Upper lobe of right lung (tissue), 1 donor: ENCODE measurements at regions not wholly inside any gene's neighbourhood (a gene's known extent, or its start where the extent isn't known, plus 50 kb on each side); places are given as distances from the start of the nearest gene placed in this dataset.

Experiments
- ATAC-seq: fragments of 200-7000 bp; cut with Tn5 transposase; one replicate; pipeline ENCODE4 v1.9.1; 2020; ENCODE audit warnings: mild to moderate bottlenecking, moderate library complexity
- DNase-seq: peaks from one replicate; pipeline ENCODE4 v3.0.0-alpha.2; 2020
- H3K27ac ChIP-seq: fragments of 200-600 bp; one replicate; pipeline ENCODE4 v1.8.0; 2022
- H3K27me3 ChIP-seq: fragments of 200-600 bp; one replicate; pipeline ENCODE4 v1.8.0; 2022; ENCODE audit warnings: mild to moderate bottlenecking
- H3K36me3 ChIP-seq: fragments of 200-600 bp; one replicate; pipeline ENCODE4 v1.8.0; 2022
- H3K4me1 ChIP-seq: fragments of 200-600 bp; one replicate; pipeline ENCODE4 v1.8.0; 2022
- H3K4me3 ChIP-seq: fragments of 200-600 bp; one replicate; pipeline ENCODE4 v1.8.0; 2022; ENCODE audit warnings: mild to moderate bottlenecking
- H3K9me3 ChIP-seq: fragments of 200-600 bp; one replicate; pipeline ENCODE4 v1.8.0; 2022
- intact Hi-C: fragments of 100-400 bp; cut with DNase I; formaldehyde crosslinking; loops from one replicate; pipeline ENCODE4 v1.11.0; 2022
- TF ChIP-seq, protein P1 (sequence below): fragments of 200-600 bp; IDR thresholded peaks from one replicate; pipeline ENCODE4 v1.8.0; 2022; ENCODE audit warnings: antibody characterized with exemption
- donor health status: DM: no; HTN: yes; CAD: no; lungs with severe emphysema.

DNA sequence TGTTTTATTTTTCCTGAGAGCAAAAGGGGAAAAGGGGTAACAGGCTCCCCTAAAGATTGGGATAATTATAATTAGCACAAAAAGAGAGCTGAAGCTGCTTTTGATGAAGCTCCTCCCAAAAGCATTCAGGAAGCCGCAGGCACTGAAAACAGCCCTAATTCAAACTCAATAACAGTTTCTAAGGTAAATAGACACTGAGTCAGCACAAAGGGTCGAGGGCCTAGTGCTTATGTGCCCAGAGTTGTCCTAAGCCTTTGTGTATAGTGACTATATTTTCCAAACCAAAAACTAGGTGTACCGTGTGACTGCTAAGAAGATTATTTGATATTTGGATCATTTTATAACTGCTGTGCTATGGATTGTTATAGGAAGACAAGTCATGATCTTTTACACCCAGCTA is 67.7 kb downstream of the HMHB1 start:
- Histone ChIP-seq H3K4me3 (no peak overlapping the region), H3K4me1 (no peaks in the 10 kb centered on the region), H3K27me3 (no peaks in the 10 kb centered on the region), H3K9me3 (no peaks in the 10 kb centered on the region), H3K27ac (no peak overlapping the region), H3K36me3 (no peaks in the 10 kb centered on the region)
- ATAC-seq (no peak), DNase-seq (no peak)
- intact Hi-C loops: no loop called here
- TF ChIP-seq, protein P1, sequence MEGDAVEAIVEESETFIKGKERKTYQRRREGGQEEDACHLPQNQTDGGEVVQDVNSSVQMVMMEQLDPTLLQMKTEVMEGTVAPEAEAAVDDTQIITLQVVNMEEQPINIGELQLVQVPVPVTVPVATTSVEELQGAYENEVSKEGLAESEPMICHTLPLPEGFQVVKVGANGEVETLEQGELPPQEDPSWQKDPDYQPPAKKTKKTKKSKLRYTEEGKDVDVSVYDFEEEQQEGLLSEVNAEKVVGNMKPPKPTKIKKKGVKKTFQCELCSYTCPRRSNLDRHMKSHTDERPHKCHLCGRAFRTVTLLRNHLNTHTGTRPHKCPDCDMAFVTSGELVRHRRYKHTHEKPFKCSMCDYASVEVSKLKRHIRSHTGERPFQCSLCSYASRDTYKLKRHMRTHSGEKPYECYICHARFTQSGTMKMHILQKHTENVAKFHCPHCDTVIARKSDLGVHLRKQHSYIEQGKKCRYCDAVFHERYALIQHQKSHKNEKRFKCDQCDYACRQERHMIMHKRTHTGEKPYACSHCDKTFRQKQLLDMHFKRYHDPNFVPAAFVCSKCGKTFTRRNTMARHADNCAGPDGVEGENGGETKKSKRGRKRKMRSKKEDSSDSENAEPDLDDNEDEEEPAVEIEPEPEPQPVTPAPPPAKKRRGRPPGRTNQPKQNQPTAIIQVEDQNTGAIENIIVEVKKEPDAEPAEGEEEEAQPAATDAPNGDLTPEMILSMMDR: no peak

DNA sequence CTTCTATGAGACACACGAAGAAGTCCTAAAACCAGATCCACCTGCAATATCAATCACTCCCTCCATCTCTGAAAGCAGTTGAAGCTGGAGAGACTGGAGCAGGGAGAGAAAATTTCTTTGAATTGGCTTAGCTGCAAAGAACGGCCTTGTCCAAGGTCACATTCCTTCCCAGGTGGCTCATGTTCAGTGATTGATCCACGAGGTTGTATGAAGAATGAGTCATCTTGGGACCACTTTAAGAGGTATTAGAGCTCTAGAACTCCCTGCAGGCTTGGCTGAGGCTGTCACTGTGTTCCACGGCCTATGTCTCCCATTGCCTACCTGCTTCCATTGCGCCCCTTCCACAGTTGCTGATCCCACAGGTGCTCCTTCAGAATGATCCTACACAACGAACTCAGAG is 68.2 kb downstream of the HMHB1 start:
- no peak for DNase-seq
- TF ChIP-seq, protein P1: no peak

DNA sequence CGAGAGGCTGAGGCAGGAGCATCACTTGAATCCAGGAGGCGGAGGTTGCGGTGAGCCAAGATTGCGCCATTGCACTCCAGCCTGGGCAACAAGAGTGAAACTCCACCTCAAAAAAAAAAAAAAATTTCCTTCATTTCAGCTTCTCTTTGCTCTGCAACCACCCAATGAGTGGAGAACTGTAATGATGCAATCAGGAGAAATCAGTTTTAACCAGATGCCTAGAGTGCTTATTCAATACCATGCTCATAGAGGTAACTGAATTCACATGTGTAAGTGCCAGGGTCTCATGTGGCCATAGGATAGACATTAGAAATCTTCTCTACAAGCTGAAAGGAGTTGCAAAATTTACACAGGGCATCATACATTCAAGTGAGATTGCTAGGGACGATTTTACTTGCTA is 70.6 kb downstream of the HMHB1 start:
- Histone ChIP-seq H3K4me3 (no peak overlapping the region), H3K9me3 (no peaks in the 10 kb centered on the region), H3K27me3 (no peaks in the 10 kb centered on the region), H3K4me1 (no peaks in the 10 kb centered on the region), H3K27ac (no peak overlapping the region), H3K36me3 (no peaks in the 10 kb centered on the region)
- intact Hi-C loops: no loop called here
- TF ChIP-seq, protein P1: no peak
- DNase-seq (no peak), ATAC-seq (no peak)

More for the DNA sequence above, 68.2 kb downstream of the HMHB1 start:
- H3K4me3 ChIP-seq: no peak overlapping the region
- no peak overlapping the region for H3K27ac ChIP-seq
- ATAC-seq: no peak
- intact Hi-C loops: no loop called here
- no peaks in the 10 kb centered on the region for H3K27me3 ChIP-seq
- H3K36me3 ChIP-seq: no peaks in the 10 kb centered on the region
- H3K9me3 ChIP-seq: no peaks in the 10 kb centered on the region
- no peaks in the 10 kb centered on the region for H3K4me1 ChIP-seq

DNA sequence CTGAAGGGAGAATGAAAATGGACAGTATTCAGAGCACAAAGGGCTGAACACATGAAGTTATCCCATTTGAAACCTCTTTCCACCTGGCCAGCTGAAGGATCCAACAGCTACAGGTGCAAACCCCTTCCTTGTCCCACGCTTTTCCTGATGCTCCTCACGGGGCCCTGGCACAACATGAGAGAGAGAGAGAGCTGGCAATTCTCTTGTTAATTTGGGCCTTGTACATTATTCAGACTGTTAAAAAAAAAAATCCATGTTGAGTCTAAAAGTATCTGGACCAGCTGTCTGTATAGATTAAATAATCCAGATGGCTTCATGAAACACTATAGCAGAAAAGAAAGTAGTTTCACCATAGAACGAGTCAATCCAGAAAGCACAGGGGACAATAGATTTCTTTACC is 74.1 kb downstream of the HMHB1 start:
- Histone ChIP-seq H3K4me1 (no peaks in the 10 kb centered on the region), H3K4me3 (no peak overlapping the region)
- DNase-seq: no peak

DNA sequence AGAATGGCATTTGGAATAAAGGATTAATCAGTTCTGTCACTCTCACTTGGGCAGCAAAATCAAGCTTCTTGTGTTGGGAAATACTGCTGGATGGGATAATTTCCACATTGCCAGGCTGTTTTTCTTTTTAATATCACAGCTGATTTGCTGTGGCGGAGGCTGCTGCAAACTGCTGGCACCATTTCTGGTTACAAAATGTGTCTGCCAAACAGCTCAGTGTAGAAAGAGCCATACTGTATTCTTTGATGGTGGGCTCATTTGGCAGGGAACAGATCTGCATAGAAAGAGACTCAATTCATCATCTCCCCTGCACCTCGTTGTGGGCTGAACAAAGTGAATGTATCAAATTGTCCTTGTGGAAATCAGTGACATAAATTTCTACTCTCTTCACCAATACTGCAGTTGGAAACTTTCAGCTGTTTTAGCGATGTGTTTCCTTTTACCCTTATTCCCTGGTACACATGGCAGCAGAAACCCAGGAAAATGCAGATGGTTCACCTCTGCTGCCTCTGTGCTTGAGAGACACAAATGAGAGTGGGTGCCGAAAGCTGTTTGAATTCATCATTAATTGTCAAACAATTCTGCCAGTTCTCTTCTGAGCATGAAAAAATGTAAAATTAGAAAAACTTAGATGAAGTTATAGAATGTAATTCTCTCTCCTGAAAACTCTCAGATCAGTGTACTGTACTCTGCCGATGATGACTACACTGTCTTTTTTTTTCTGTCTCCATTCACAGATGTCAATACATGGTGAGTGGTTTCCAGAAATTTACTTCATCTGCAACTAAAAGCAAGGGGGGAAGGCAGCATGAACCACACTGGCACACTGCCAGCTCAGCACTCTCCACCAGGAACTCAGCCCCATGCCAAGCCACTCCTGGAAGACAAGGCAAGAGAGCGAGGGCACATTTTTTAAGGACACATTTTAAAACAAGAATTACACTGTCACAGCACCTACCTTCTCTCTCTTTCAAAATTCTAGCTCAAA is 75.0 kb downstream of the HMHB1 start:
- no peak for ATAC-seq
- DNase-seq: no peak
- no peaks in the 10 kb centered on the region for H3K27me3 ChIP-seq
- no peak overlapping the region for H3K4me3 ChIP-seq
- no peaks in the 10 kb centered on the region for H3K36me3 ChIP-seq
- H3K4me1 ChIP-seq: no peaks in the 10 kb centered on the region
- TF ChIP-seq, protein P1: no peak
- no peaks in the 10 kb centered on the region for H3K9me3 ChIP-seq
- intact Hi-C loops: no loop called here
- H3K27ac ChIP-seq: no peak overlapping the region

More for the DNA sequence above, 74.1 kb downstream of the HMHB1 start:
- intact Hi-C loops: no loop called here
- Histone ChIP-seq H3K27ac (no peak overlapping the region), H3K36me3 (no peaks in the 10 kb centered on the region), H3K9me3 (no peaks in the 10 kb centered on the region), H3K27me3 (no peaks in the 10 kb centered on the region)
- ATAC-seq: no peak
- TF ChIP-seq, protein P1: no peak
